ENCODE measurements at regions not wholly inside any gene's neighbourhood (a gene's known extent, or its start where the extent isn't known, plus 50 kb on each side); places are given as distances from the start of the nearest gene placed in this dataset.
"Not testable (repeated sequence)": the region's sequence is repeated elsewhere in the genome, so short reads cannot be mapped to it uniquely, and the experiment has no call there.

DNA sequence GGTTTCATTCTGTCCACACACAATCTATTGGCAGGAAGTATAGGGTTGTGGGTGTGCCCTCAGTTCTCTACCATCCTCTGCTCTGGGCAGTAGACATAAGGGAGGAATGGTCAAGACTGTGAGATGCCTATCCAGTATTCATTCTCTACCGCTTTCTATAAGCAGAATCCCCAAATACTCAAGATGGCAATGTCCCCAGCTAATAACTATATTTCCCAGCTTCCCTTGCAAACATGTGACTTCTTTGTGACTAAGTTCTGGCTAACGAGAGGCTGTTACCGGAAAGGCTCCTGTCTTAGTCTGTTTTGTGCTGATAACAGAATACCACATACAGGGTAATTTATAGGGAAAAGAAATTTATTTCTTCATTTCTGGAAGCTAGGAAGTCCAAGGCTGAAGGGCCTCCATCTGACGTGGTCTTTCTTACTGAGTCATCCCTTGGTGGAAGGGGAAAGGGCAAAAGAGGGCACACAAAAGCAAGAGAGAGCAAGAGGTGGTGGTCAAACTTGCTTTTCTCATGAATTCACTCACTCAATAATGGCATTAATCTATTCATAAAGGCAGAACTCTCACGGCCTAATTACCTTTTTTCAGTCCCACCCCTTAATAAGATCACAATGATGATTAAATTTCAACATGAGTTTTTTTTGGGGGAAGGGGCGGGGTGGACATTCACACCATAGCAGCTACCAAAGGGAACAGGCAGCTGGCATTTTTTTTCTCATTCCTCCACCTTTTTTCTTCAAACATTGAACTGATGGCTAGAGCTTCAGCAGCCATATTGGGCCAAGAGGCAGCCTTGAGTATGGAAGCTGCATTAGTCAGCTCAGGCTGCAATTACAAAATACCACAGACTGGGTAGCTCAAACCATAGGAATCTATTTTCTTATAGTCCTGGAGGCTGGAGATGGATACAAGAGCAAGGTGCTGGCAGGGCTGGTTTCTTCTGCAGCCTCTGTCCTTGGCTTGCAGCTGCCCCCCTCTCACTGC is 109.7 kb upstream of the OR9Q1 start:
- DNase-seq (ENCODE audit: extremely low read depth in 1 of 2, low read depth in 1 of 2): no peak

DNA sequence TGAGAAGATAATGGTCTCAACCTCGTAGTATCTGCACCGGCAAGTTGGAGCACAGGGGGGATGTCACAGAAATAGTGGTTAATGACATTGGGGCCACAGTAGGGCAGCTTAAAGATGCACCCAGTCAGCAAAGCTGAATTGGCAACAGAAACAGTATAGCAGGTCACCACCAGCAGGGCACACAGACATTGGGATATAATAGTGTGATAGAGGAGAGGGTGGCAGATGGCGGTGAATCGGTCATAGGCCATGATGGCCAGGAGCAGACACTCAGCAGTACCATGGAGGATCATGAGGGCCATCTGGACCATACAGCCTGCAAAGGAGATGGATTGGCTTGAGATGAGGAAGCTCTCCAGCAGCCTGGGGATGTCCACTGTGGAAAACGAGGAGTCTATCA is 106.0 kb upstream of the OR9Q1 start:
- no peak for DNase-seq (ENCODE audit: extremely low read depth in 1 of 2, low read depth in 1 of 2)

DNA sequence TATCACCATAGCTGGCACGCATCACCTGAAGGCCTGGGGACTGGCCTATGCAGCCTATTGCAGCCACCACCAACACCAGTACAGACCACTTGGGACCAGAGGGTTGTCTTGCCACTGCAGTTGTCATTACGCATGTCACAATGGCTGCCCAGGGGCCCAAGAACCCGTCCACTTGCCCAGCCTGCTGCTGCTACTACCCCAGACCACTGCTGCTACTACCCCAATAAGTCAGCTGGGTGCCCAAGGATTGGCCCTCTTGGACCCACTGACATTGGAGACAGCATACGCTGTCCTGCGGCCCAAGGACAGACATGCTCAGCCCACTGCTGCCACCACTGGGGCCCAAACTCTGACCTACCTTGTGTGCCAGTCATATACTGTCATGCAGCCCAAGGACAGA is 102.7 kb upstream of the OR9Q1 start:
- no peak for DNase-seq (ENCODE audit: extremely low read depth in 1 of 2, low read depth in 1 of 2)

DNA sequence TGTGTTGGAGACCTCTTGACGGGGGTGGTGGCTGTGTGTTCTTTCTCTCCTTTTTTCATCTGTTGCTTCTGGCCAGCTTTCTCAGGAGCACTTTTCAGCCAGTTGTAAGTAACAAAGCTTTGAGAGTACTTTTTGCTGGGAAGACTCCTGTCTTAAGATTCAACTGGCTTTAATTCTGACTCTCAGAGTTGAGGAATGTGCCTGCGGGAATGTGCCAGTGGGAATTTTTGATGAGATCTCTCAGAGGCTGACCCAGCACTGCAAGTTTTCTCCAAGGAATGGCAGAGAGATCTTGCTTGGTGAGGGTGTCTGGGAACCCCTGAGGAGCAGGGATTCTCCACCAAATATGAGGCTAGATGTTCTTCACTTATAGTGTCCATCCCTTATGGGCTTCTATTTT is 91.6 kb upstream of the OR9Q1 start:
- DNase-seq (ENCODE audit: extremely low read depth in 1 of 2, low read depth in 1 of 2): no peak

DNA sequence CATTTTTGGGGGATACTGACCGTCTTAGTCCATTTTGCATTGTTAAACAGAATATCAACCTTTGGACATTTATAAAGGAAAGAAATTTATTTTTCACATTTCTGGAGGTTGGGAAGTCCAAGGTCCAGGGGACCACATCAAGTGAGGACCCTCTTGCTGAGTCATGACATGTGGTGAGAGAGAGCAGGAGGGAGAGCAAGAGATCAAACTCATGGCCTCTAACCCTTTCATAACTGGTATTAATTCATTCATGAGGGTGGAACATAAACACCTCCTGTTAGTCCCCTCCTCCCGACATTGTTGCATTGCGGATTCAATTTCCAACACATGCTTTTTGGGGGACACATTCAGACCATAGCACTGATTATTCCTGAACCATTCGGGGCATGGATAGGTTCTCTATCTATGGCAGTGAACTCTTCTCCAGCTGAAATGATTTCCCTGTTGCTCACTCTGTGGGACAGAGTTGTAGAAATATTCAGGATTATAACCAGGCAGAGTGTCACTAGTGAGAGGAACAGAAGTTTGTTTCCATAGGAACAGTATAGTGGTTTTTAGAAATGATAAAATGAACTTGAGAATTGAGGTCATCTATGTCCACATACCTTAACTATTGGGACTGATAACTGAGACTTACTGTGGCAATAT is 88.2 kb upstream of the OR9Q1 start:
- no peak for DNase-seq (ENCODE audit: extremely low read depth in 1 of 2, low read depth in 1 of 2)

DNA sequence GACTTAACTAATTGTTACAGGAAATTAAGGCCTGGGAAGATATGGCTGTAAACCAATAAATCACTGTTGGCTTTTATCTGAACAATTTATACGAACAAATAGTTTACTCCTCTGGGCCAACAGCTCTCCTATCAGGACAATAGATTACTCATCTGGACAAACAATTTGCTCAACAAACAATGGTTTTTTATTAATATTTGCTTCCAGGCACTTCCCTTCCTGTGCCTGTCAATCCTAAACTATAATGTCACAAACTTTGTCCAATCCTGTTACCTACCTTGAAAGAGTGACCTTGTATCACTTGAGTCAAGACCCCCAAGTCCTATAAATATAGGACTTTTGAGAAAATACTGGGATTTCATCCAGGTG is 87.6 kb upstream of the OR9Q1 start:
- no peak for DNase-seq (ENCODE audit: extremely low read depth in 1 of 2, low read depth in 1 of 2)

DNA sequence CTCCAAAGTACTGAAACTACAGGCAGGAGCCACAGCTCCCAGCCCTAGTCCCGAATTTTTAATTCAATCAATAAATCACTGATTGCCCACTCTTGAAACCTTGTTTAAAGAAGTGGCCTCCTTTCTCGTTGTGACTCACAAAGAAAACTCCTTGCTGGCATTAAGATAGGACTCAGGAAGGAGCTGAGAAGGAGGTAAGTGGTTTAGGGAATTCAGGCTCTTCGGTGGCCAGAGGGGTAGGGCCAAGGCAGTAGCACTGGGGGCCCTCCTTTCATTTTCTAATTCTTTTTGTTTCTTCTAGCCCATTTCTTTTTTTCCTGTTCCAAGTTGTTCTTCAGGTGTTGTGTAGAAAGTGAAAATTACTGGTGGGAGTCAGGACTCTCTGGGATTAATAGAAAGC is 86.2 kb upstream of the OR9Q1 start:
- no peak for DNase-seq (ENCODE audit: extremely low read depth in 1 of 2, low read depth in 1 of 2)

DNA sequence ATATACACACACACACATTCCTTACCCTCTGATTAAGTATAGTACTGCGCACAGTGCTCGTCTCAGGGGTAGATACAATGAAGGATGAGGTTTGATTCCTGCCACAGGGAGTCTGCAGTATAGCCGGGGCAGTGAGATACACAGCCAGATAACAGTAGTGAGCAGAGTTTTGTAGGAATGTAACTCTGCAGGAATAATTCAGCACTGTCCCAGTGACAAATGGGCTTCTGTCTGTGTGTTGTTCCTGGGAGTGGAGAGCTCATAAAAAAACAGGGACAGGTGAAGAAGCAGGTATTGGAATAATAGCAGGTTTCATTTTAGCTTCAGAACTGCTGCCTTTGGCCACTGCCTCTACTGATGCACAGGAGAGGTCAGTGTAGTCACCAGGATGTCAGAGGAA is 85.3 kb upstream of the OR9Q1 start:
- DNase-seq (ENCODE audit: extremely low read depth in 1 of 2, low read depth in 1 of 2): no peak

DNA sequence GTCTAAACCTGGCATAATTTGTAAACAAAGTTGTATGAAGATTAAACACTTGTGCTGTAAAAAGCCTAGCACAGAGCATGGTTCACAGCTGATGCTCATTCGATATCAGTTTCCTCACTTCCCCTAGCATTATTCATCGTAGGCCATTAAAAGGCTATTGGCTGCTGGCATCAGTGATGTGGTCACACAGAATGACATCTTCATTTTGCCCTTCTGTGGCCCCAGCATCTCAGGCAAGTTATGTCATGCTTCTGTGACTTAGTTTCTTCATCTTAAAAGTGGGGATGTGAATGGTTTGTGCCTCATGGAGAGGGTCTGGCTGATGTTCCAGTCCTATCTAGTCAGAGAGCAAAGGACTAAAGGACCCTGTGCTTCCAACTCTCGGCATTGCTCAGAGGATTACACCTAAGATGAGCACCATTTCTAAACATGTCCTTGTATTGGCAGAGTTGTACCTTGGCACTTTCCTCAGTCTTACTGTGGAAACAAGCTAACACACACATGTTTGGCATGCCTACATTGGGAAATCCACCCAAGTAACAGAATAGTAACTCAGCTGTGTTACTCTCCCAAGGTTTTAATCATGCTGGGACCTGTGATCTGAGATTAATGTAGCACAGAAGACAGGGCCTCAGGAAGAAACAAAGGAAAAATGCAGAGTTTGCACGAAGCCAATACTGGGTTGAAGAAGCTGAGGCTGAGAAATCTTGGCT is 83.5 kb upstream of the OR9Q1 start:
- no peak for DNase-seq (ENCODE audit: extremely low read depth in 1 of 2, low read depth in 1 of 2)

DNA sequence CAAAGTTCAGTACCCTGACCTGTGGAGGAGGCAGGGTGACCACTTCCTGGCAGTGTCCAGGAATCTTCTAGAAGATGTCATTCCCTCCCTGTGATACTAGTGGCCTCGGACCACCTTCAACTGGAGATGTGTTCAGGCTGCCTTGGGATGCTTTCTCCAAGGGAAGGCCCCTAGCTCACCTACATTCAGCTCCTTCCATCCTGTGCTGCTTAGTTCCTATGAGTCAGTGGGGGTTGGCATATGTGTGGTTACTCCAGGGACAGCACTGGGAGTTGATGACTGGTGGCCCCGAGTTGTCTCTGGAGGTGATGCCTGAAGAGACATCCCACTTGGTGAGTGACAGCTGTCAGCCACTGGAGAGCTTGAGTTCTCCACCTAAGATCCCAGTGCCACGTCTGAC is 81.8 kb upstream of the OR9Q1 start:
- no peak for DNase-seq (ENCODE audit: extremely low read depth in 1 of 2, low read depth in 1 of 2)

DNA sequence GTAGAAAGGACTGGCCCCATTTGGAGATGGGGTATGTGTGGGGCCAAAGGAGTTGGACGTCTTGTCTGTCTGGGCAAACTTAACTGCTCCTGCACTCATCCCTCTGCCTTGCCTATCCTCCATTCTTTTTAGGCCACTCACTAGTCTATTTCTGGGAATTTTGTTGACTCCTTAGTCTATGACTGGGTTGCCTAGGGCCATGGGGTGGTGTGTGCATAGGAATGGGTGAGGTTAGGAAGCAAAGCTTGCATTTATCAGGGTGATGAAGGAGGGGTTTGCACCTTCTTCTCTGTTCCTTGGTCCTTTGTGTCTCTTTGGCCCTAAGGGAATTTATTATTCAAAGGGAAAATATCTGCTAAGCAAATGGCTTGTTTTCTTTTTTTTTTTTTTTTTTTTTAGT is 80.9 kb upstream of the OR9Q1 start:
- no peak for DNase-seq (ENCODE audit: extremely low read depth in 1 of 2, low read depth in 1 of 2)

DNA sequence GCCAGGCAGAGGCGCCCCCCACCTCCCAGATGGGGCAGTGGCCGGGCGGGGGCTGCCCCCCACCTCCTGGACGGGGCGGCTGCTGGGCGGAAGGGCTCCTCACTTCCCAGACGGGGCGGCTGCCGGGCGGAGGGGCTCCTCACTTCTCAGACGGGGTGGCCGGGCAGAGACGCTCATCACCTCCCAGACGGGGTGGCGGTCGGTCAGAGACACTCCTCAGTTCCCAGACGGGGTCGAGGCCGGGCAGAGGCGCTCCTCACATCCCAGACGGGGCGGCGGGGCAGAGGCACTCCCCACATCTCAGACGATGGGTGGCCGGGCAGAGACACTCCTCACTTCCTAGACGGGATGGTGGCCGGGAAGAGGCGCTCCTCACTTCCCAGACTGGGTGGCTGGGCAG is 79.9 kb upstream of the OR9Q1 start:
- DNase-seq (ENCODE audit: extremely low read depth in 1 of 2, low read depth in 1 of 2): not testable (repeated sequence)

DNA sequence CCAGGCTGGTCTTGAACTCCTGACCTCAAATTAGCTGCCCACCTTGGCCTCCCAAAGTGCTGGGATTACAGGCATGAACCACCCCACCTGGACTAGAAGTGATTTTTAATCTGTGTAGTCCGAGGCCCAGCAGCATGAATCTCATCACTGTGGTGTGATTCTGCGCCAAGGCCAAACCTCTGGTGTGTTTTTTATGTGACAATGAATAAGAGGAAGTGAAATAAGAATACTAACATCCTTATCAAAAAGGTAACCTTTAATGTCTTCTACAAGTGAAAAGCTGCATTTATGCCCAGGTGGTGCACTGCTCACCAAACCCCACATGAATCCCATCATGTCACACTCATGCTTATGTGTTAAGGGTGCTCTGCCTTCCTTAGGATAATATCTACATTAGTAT is 77.1 kb upstream of the OR9Q1 start:
- no peak for DNase-seq (ENCODE audit: extremely low read depth in 1 of 2, low read depth in 1 of 2)

DNA sequence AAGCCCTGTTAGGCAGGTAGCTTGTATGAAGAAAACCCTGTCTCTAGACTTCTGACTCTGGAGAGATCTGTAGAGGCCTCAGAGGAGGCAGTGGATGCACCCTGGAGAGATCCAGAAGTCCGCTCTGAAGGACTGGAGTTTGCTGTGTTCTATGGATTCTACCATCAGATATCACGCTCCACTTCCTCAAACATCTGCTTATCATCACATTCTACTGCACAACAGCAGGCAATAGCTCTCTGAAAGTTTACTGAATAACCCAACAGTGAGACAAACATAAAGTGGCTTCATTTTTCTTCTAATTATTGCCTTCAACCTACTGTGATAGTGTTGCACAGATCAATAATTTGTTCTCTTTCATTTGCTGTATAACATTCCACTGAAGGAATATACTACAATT is 59.0 kb upstream of the OR9Q1 start:
- no peak for DNase-seq (ENCODE audit: extremely low read depth in 1 of 2, low read depth in 1 of 2)

DNA sequence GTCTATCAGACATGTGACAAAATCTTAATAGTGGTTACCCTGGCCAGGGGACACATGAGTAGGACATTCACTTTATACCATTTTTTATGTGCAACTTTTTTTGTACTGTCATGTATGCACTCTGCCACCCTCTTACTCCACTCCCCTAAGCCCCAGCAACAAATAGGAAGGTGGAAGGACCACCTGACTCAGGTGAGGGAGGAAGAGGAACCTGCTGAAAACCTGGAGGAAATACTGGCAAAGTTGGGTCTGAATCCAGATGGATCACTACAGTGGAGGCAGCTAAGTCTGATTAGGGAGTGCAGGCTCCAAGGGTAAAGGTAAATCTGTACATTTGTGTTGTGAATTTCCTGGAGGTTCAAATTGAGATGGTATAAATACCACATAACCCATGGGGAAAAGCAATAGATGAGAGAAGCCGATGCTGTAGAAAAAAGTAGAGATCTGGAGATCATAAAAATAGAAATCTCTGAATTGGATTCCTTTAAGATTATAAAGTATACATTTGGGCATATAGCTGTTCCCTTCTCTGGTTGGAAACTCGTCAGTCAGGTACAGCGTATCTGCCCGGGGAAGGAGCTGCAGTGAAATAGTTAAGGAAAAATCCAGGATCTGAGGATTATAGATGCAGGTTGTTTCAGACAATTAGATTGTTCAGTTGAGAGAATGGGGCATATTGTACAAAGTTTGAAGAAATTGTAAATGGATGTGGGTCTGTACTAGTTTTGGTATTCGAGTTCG is 52.2 kb upstream of the OR9Q1 start:
- DNase-seq (ENCODE audit: extremely low read depth in 1 of 2, low read depth in 1 of 2): no peak

DNA sequence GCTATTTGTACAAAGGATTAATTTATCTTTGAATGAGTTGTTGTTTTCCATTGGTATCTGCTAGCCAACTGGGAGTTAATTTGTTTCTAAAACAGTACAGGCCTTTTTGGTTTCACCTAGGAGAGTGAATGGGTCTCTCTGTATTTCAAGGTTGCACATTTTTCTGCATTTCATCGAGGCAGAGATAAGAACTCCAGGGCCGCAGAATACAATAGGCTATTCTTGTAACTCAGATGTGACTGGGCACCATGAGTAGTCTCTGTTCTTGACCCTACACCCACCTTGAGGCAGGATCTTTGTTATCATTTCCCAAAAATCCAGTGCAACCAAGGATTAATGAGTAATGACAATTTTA is 51.7 kb upstream of the OR9Q1 start:
- DNase-seq (ENCODE audit: extremely low read depth in 1 of 2, low read depth in 1 of 2): no peak
